Body of pancreas (tissue), 4 donors: ENCODE measurements at regions not wholly inside any gene's neighbourhood (a gene's known extent, or its start where the extent isn't known, plus 50 kb on each side); places are given as distances from the start of the nearest gene placed in this dataset.
"Not testable (repeated sequence)": the region's sequence is repeated elsewhere in the genome, so short reads cannot be mapped to it uniquely, and the experiment has no call there.

Experiments used
- ATAC-seq: fragments of 150-250 bp; one replicate; pipeline ENCODE4 v1.9.1; 2016
- DNase-seq, 4 donors: peaks; one replicate each; pipeline ENCODE4 v3.0.0-alpha.2; 2019
- H3K27ac ChIP-seq, 4 donors: fragments of 200-600 bp; sonication (generic); 1 replicate in 3 of 4; 2 replicates in 1 of 4; pipeline versions ENCODE4 v1.5.1 to v1.6.1; 2016 to 2019; ENCODE audit warnings: mild to moderate bottlenecking in 1 of 4, mixed read lengths in 1 of 4, moderate library complexity in 1 of 4
- H3K27me3 ChIP-seq, 2 donors: fragments of 200-600 bp; sonication (generic); one replicate each; pipeline ENCODE4 v1.6.0; 2016; ENCODE audit warnings: mild to moderate bottlenecking in 1 of 2
- H3K36me3 ChIP-seq, 2 donors: fragments of 200-600 bp; sonication (generic); replicated peaks in 1 of 2; 2 replicates each; pipeline ENCODE4 v1.5.1; 2016; ENCODE audit warnings: low read depth in 2 of 2; ENCODE audit not compliant: insufficient read depth in 1 of 2
- H3K4me1 ChIP-seq: fragments of 200-600 bp; sonication (generic); one replicate; pipeline ENCODE4 v1.6.0; 2016
- H3K4me3 ChIP-seq, 2 donors: fragments of 200-600 bp; sonication (generic); 1 replicate in 1 of 2; 2 replicates in 1 of 2; pipeline ENCODE4 v1.5.1; 2016 to 2019
- H3K9me3 ChIP-seq, 3 donors: fragments of 200-600 bp; sonication (generic); 1 replicate in 2 of 3; 2 replicates in 1 of 3; pipeline ENCODE4 v1.5.1; 2016
- POLR2A ChIP-seq, 3 donors: fragments of 450-650 bp; IDR thresholded peaks; one replicate each; pipeline ENCODE4 v1.6.1; 2016; ENCODE audit warnings: antibody characterized with exemption in 3 of 3, mild to moderate bottlenecking in 2 of 3
- WGBS, 2 donors: methylation state at CpG; one replicate each; pipeline ENCODE4 v1.1.5; 2017; 5-methylcytosine and 5-hydroxymethylcytosine counted together
- intact Hi-C: fragments of 100-400 bp; cut with DNase I; formaldehyde crosslinking; loops from one replicate; pipeline ENCODE4 v1.15.1; 2023
- TF ChIP-seq, protein P1 (sequence below), 7 experiments: fragments of 450-650 bp in 4 of 7; fragments of 200-600 bp in 3 of 7; sonication (generic) in 3 of 7; IDR thresholded peaks; one replicate each; pipeline ENCODE4 v1.5.1; 2016 to 2019; ENCODE audit warnings: antibody characterized with exemption in 7 of 7

DNA sequence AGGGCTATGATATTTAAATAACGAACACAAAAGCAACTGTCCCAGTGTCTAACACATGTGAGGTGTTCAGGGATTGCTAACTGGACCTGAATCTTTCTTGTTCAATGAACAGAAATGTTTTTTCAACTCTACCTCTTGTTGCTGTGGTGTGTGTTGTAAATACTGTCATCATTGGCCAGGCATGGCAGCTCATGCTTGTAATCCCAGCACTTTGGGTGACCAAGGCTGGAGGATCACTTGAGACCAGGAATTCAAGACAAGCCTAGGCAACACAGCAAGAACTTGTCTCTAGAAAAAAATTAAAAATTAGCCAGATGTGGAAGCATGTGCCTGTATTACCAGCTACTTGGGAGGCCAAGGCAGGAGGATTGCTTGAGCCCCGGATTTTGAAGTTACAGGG, 1250.9 kb downstream of the TYW1 start:
- no peaks in the 10 kb centered on the region for H3K9me3 ChIP-seq
- no peaks in the 10 kb centered on the region for H3K4me1 ChIP-seq
- intact Hi-C loops: no loop called here
- no peaks in the 10 kb centered on the region for H3K27me3 ChIP-seq
- no peaks in the 10 kb centered on the region for H3K36me3 ChIP-seq
- H3K4me3 ChIP-seq: no peak overlapping the region
- ATAC-seq: no peak
- no peak overlapping the region for H3K27ac ChIP-seq
- WGBS, 2 donors: 55 to 58% methylated on average over 2 of the region's 2 CpGs
- TF ChIP-seq, protein P1, sequence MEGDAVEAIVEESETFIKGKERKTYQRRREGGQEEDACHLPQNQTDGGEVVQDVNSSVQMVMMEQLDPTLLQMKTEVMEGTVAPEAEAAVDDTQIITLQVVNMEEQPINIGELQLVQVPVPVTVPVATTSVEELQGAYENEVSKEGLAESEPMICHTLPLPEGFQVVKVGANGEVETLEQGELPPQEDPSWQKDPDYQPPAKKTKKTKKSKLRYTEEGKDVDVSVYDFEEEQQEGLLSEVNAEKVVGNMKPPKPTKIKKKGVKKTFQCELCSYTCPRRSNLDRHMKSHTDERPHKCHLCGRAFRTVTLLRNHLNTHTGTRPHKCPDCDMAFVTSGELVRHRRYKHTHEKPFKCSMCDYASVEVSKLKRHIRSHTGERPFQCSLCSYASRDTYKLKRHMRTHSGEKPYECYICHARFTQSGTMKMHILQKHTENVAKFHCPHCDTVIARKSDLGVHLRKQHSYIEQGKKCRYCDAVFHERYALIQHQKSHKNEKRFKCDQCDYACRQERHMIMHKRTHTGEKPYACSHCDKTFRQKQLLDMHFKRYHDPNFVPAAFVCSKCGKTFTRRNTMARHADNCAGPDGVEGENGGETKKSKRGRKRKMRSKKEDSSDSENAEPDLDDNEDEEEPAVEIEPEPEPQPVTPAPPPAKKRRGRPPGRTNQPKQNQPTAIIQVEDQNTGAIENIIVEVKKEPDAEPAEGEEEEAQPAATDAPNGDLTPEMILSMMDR (IDR thresholded peaks at IDR 0.05): no peak
- no peak for TF ChIP-seq POLR2A (IDR thresholded peaks at IDR 0.05)
- DNase-seq: no peak

DNA sequence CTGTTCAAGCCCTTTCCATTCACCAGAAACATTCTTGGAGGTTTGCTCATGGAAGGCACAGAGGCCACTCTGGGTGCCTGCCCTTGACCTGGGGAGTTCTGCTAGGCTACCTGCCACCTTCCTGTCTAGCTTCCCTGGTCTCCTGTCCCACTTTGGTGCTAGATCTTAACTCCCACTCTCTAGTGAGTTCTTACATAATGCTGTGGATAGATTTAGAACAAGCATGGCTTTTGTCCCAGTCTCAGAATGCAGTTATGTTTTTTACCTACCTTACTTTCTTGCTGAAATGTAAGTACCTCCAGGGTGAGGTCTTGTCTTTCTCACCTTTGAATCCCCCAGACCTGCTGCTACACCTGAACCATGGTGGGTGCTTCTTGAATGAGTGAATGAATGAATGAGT, 1252.3 kb downstream of the TYW1 start:
- intact Hi-C loops: no loop called here
- ATAC-seq (no peak), DNase-seq (no peak)
- no peak for TF ChIP-seq POLR2A (IDR thresholded peaks at IDR 0.05)
- TF ChIP-seq, protein P1 (IDR thresholded peaks at IDR 0.05): no peak
- no peaks in the 10 kb centered on the region for H3K27me3 ChIP-seq
- H3K4me3 ChIP-seq: no peak overlapping the region
- no peaks in the 10 kb centered on the region for H3K36me3 ChIP-seq
- no peaks in the 10 kb centered on the region for H3K4me1 ChIP-seq
- no peaks in the 10 kb centered on the region for H3K9me3 ChIP-seq
- H3K27ac ChIP-seq: no peak overlapping the region

DNA sequence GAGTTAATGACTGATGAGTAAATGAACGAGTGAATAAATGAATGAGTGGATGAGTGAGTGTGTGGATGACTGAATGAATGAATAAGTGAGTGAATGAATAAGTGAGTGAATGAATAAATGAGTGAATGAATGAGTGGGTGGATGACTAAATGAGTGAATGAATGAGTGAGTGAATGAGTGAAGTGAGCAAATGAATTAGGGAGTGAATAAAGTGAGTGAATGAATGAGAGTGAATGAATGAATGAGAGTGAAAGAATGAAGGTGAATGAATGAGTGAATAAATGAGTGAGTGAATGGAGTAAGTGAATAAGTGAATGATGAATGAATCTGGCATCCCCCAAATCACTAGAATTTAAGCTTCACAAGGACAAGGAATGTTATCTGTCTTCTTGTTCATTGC, 1253.0 kb downstream of the TYW1 start:
- Histone ChIP-seq H3K27ac (no peak overlapping the region), H3K4me3 (no peak overlapping the region), H3K27me3 (no peaks in the 10 kb centered on the region), H3K4me1 (no peaks in the 10 kb centered on the region), H3K36me3 (no peaks in the 10 kb centered on the region), H3K9me3 (no peaks in the 10 kb centered on the region)
- ATAC-seq (no peak), DNase-seq (no peak)
- intact Hi-C loops: no loop called here
- WGBS, 2 donors: 42 to 59% methylated on average over 1 of the region's 1 CpG
- TF ChIP-seq POLR2A (IDR thresholded peaks at IDR 0.05): no peak
- TF ChIP-seq, protein P1 (IDR thresholded peaks at IDR 0.05): no peak

DNA sequence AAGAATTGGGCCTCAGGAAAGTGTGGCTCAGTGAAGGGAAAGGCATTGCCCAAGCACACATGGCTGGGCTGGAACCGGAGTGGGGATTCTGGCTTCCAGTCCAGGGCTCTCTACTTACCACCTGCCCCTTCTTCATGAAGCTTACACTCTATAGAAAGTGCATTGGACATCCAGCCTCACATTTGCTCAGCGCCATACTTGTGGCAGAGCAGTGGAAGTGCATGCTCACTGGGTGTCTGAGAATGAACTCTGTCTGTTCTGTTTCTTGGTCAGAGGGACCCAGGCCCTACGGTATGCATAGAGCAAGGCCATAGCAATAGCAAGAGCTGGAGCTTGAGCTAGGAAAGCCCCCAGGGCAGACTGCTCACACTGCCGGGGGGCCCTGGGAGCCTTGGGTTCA, 1253.5 kb downstream of the TYW1 start:
- intact Hi-C loops: no loop called here
- Histone ChIP-seq H3K27me3 (no peaks in the 10 kb centered on the region), H3K4me3 (no peak overlapping the region), H3K27ac (no peak overlapping the region), H3K36me3 (no peaks in the 10 kb centered on the region), H3K9me3 (no peaks in the 10 kb centered on the region), H3K4me1 (no peaks in the 10 kb centered on the region)
- ATAC-seq (no peak), DNase-seq (no peak)
- TF ChIP-seq POLR2A (IDR thresholded peaks at IDR 0.05): no peak
- TF ChIP-seq, protein P1 (IDR thresholded peaks at IDR 0.05): no peak
- WGBS, 2 donors: 78 to 90% methylated on average over 4 of the region's 4 CpGs

DNA sequence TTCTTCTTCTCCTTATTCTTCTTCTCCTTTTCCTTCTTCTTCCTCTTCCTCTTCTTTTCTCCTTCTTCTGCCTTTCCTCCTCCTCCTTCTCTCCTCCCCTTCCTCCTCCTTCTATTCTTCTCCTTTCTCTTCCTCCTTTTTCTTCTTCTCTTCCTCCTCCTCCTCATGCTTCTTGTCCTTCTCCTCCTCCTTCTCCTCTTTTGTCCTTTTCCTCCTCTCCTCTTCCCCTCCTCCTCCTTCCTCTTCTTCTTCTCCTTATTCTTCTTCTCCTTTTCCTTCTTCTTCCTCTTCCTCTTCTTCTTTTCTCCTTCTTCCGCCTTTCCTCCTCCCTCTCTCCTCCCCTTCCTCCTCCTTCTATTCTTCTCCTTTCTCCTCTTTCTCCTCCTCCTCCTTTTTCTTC, 1258.2 kb downstream of the TYW1 start:
- H3K9me3 ChIP-seq, ATAC-seq, H3K36me3 ChIP-seq, H3K27me3 ChIP-seq, DNase-seq, H3K4me1 ChIP-seq, H3K27ac ChIP-seq, H3K4me3 ChIP-seq, intact Hi-C loops: not testable (repeated sequence)
- WGBS, 2 donors: 40 to 47% methylated on average over 1 of the region's 1 CpG
